Loucy (cell line): ENCODE measurements at regions not wholly inside any gene's neighbourhood (a gene's known extent, or its start where the extent isn't known, plus 50 kb on each side); places are given as distances from the start of the nearest gene placed in this dataset.

Source experiments
- EZH2phosphoT487 ChIP-seq: fragments of 200-600 bp; IDR thresholded peaks from 2 replicates; pipeline ENCODE4 v1.6.1; 2018; ENCODE audit warnings: antibody characterized with exemption, mild to moderate bottlenecking, moderate library complexity, borderline replicate concordance
- TF ChIP-seq, protein P1 (sequence below): fragments of 200-600 bp; sonication (generic); conservative IDR thresholded peaks from 2 replicates; pipeline ENCODE4 v1.5.1; 2014; ENCODE audit warnings: mild to moderate bottlenecking, antibody characterized with exemption, low read length

DNA sequence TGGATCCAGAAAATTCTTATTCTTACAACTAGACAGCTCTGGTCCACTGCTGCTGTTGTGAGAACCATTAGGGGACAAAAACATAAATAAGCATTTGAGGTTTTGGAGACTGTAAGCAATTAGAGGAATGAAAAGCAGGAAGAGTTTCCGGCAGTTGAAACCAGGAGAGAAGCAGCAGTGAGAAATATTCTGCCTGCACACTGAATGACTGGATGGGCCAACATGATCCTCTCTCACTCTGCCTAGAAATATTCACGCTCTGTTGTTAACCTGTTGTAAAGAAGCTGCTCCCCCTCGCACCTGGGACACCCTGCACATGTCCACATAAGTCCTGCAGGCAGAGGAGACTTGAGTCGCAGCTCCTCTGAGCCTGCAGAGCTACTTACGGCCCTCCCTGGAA, 60.4 kb upstream of the RNF152 start:
- TF ChIP-seq EZH2phosphoT487 = no peak
- TF ChIP-seq, protein P1, sequence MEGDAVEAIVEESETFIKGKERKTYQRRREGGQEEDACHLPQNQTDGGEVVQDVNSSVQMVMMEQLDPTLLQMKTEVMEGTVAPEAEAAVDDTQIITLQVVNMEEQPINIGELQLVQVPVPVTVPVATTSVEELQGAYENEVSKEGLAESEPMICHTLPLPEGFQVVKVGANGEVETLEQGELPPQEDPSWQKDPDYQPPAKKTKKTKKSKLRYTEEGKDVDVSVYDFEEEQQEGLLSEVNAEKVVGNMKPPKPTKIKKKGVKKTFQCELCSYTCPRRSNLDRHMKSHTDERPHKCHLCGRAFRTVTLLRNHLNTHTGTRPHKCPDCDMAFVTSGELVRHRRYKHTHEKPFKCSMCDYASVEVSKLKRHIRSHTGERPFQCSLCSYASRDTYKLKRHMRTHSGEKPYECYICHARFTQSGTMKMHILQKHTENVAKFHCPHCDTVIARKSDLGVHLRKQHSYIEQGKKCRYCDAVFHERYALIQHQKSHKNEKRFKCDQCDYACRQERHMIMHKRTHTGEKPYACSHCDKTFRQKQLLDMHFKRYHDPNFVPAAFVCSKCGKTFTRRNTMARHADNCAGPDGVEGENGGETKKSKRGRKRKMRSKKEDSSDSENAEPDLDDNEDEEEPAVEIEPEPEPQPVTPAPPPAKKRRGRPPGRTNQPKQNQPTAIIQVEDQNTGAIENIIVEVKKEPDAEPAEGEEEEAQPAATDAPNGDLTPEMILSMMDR = no peak
